Adrenal gland (tissue), 5 donors: ENCODE measurements at regions not wholly inside any gene's neighbourhood (a gene's known extent, or its start where the extent isn't known, plus 50 kb on each side); places are given as distances from the start of the nearest gene placed in this dataset.

Experiments used
- CTCF ChIP-seq, 6 experiments: fragments of 450-650 bp in 4 of 6; fragments of 200-600 bp in 2 of 6; sonication (generic) in 1 of 6; IDR thresholded peaks; 1 replicate in 5 of 6; 2 replicates in 1 of 6; pipeline versions ENCODE4 v1.5.1 to v1.8.0; 2016 to 2021; ENCODE audit warnings: antibody characterized with exemption in 6 of 6, mild to moderate bottlenecking in 2 of 6, moderate library complexity in 1 of 6
- POLR2A ChIP-seq, 2 donors: fragments of 450-650 bp; IDR thresholded peaks; one replicate each; pipeline ENCODE4 v1.6.1; 2017; ENCODE audit warnings: antibody characterized with exemption in 2 of 2, mild to moderate bottlenecking in 2 of 2, moderate library complexity in 1 of 2
- donor health status: DM: no; HTN: no; CAD: no.

- no peak for TF ChIP-seq POLR2A (IDR thresholded peaks at IDR 0.05)
- no peak for TF ChIP-seq CTCF (IDR thresholded peaks at IDR 0.05)
These were observed 665.4 kb downstream of the BCL11A start for GRCh38 chr2:59888015-59888414.
